Testis (tissue), 2 donors: ENCODE measurements at regions not wholly inside any gene's neighbourhood (a gene's known extent, or its start where the extent isn't known, plus 50 kb on each side); places are given as distances from the start of the nearest gene placed in this dataset.

Experiments
- DNase-seq: peaks from one replicate; pipeline ENCODE4 v3.0.0-alpha.2; 2019
- H3K27ac ChIP-seq, 2 donors: fragments of 200-600 bp; sonication (generic); one replicate each; pipeline ENCODE4 v1.5.1; 2019
- H3K27me3 ChIP-seq: fragments of 200-600 bp; sonication (generic); one replicate; pipeline ENCODE4 v1.5.1; 2019
- H3K36me3 ChIP-seq: fragments of 200-600 bp; sonication (generic); one replicate; pipeline ENCODE4 v1.5.1; 2017; ENCODE audit warnings: low read depth; ENCODE audit errors: missing control alignments
- H3K4me1 ChIP-seq: fragments of 200-600 bp; sonication (generic); one replicate; pipeline ENCODE4 v1.5.1; 2019
- H3K4me3 ChIP-seq, 2 donors: fragments of 200-600 bp; sonication (generic); one replicate each; pipeline ENCODE4 v1.5.1; 2017 to 2019
- H3K9me3 ChIP-seq: fragments of 200-600 bp; sonication (generic); one replicate; pipeline ENCODE4 v1.5.1; 2017
- POLR2A ChIP-seq: fragments of 450-650 bp; IDR thresholded peaks from one replicate; pipeline ENCODE4 v1.6.1; 2017; ENCODE audit warnings: antibody characterized with exemption, mild to moderate bottlenecking, moderate library complexity
- WGBS, 2 donors: methylation state at CpG; one replicate each; pipeline ENCODE4 v1.1.5; 2018; 5-methylcytosine and 5-hydroxymethylcytosine counted together
- intact Hi-C: fragments of 100-400 bp; cut with DNase I; formaldehyde crosslinking; loops from one replicate; pipeline ENCODE4 v1.15.1; 2023; ENCODE audit warnings: low total_unique reads
- TF ChIP-seq, protein P1 (sequence below), 3 experiments: fragments of 450-650 bp in 2 of 3; fragments of 200-600 bp in 1 of 3; sonication (generic) in 1 of 3; IDR thresholded peaks; one replicate each; pipeline ENCODE4 v1.5.1; 2016 to 2019; ENCODE audit warnings: antibody characterized with exemption in 3 of 3, mild to moderate bottlenecking in 2 of 3, moderate library complexity in 1 of 3

DNA sequence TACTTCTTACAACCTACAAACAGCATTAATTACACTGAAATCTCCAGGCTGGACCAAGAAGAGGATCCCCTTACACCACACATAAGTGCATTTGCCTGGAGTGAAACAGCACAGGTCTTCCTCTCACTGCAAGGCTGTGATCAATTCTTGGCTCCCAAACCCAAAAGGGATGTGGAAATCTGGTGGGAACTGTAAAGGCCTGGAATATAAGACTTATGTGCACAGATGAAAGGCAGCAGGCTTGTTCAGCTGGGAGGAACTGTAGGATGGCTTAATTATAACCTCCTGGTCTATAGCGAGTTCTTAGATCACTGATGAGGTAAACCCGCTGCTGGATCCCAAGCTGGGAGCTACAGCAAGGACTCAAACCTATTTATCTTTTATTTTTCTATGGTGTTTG lies 182.9 kb upstream of the TNC start:
- Histone ChIP-seq H3K36me3 (no peaks in the 10 kb centered on the region), H3K27ac (no peak overlapping the region), H3K4me3 (no peak overlapping the region), H3K27me3 (no peaks in the 10 kb centered on the region), H3K9me3 (no peaks in the 10 kb centered on the region), H3K4me1 (no peaks in the 10 kb centered on the region)
- 51 to 58% methylated on average over 2 of the region's 2 CpGs for WGBS, 2 donors
- DNase-seq = no peak
- no peak for TF ChIP-seq POLR2A
- TF ChIP-seq, protein P1, sequence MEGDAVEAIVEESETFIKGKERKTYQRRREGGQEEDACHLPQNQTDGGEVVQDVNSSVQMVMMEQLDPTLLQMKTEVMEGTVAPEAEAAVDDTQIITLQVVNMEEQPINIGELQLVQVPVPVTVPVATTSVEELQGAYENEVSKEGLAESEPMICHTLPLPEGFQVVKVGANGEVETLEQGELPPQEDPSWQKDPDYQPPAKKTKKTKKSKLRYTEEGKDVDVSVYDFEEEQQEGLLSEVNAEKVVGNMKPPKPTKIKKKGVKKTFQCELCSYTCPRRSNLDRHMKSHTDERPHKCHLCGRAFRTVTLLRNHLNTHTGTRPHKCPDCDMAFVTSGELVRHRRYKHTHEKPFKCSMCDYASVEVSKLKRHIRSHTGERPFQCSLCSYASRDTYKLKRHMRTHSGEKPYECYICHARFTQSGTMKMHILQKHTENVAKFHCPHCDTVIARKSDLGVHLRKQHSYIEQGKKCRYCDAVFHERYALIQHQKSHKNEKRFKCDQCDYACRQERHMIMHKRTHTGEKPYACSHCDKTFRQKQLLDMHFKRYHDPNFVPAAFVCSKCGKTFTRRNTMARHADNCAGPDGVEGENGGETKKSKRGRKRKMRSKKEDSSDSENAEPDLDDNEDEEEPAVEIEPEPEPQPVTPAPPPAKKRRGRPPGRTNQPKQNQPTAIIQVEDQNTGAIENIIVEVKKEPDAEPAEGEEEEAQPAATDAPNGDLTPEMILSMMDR (IDR thresholded peaks at IDR 0.05) = no peak
- intact Hi-C loops = no loop called here

DNA sequence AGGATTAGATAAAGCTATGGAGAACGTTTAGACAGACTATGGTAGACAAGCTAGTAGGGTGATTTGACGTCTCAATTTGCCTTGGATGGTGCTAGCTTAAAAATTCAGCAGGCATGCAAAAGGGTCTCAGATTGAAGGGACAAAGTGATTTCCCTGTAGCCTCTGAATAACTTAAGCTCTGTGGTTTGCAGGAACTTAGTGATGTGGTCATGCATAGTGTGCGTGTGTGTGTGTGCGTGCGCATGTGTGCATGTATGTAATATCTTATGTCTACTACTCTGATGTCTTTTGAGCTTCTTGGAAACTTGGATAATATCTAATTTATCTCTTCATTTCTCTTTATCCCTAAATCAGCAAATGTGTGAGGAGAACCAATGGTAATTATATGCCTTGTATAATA lies 183.6 kb upstream of the TNC start:
- DNase-seq = no peak
- no peaks in the 10 kb centered on the region for H3K9me3 ChIP-seq
- no peak overlapping the region for H3K4me3 ChIP-seq
- intact Hi-C loops = no loop called here
- WGBS, 2 donors = 69 to 81% methylated on average over 5 of the region's 5 CpGs
- H3K36me3 ChIP-seq = no peaks in the 10 kb centered on the region
- H3K4me1 ChIP-seq = no peaks in the 10 kb centered on the region
- TF ChIP-seq, protein P1 (IDR thresholded peaks at IDR 0.05) = no peak
- TF ChIP-seq POLR2A = no peak
- no peaks in the 10 kb centered on the region for H3K27me3 ChIP-seq
- no peak overlapping the region for H3K27ac ChIP-seq

DNA sequence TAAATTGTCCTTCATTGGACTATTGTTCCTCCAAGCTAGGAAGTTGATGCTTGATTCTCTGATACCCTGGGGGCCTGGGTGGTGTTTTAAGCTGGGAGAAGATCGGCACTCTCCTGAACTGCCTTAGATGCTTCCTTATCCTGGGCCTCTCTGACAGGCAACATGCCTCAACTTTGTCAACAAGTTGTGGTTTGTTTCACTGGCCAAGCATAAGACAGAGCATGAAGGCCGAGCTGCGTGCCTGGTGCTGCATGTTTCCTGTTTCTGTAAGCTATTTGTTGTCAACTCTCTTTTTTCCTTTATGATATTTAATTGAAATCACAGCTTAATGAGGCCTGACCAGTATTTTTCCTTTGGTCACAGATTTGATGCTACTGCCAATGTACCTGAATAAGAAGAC lies 187.6 kb upstream of the TNC start:
- intact Hi-C loops = no loop called here
- TF ChIP-seq, protein P1 (IDR thresholded peaks at IDR 0.05) = no peak
- TF ChIP-seq POLR2A = no peak
- Histone ChIP-seq H3K9me3 (no peaks in the 10 kb centered on the region), H3K4me3 (no peak overlapping the region), H3K27me3 (no peaks in the 10 kb centered on the region), H3K27ac (no peak overlapping the region), H3K36me3 (no peaks in the 10 kb centered on the region), H3K4me1 (no peaks in the 10 kb centered on the region)
- WGBS, 2 donors = 78% methylated on average over 3 of the region's 3 CpGs
- DNase-seq = no peak

DNA sequence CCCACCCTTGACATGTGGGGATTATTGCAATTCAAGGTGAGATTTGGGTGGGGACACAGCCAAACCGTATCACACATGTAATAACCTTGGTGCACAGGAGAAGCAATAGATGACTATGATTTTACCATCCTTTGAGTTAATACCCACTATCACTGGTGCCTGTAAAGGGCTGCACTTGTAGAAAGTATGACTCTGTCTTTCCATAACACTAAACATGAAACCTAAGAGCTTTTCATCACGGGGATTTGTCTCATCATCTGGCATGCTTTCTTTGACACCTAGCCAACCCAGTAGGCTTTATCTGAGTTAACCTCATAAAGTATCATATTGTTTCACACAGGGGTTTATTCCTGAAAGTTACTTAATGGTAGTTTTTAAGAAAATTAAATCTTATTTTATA lies 188.9 kb upstream of the TNC start:
- intact Hi-C loops = no loop called here
- H3K27ac ChIP-seq = no peak overlapping the region
- no peaks in the 10 kb centered on the region for H3K27me3 ChIP-seq
- no peaks in the 10 kb centered on the region for H3K4me1 ChIP-seq
- no peak overlapping the region for H3K4me3 ChIP-seq
- 69 to 77% methylated on average over 2 of the region's 2 CpGs for WGBS, 2 donors
- H3K36me3 ChIP-seq = no peaks in the 10 kb centered on the region
- no peak for DNase-seq
- TF ChIP-seq POLR2A = no peak
- TF ChIP-seq, protein P1 (IDR thresholded peaks at IDR 0.05) = no peak
- no peaks in the 10 kb centered on the region for H3K9me3 ChIP-seq

DNA sequence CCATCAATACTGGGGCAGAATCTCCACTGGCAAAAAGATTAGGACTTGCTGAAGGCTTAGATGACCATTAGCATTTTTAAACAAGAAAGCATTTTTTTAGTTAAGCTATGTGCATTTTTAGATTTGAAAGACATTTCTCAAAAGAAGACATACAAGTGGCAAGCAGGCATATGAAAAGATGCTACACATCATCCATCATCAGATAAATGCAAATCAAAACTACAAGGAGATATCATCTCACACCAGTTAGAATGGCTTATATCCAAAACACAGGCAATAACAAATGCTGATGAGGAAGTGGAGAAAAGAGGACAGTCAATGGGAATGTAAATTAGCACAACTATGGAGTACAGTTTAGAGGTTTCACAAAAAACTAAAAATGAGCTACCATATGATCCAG lies 195.6 kb upstream of the TNC start:
- Histone ChIP-seq H3K36me3 (no peaks in the 10 kb centered on the region), H3K27me3 (no peaks in the 10 kb centered on the region), H3K4me1 (no peaks in the 10 kb centered on the region), H3K9me3 (no peaks in the 10 kb centered on the region), H3K27ac (no peak overlapping the region), H3K4me3 (no peak overlapping the region)
- TF ChIP-seq, protein P1 (IDR thresholded peaks at IDR 0.05) = no peak
- no peak for TF ChIP-seq POLR2A
- DNase-seq = no peak
- intact Hi-C loops = no loop called here
